GM12878 (cell line): ENCODE measurements at regions not wholly inside any gene's neighbourhood (a gene's known extent, or its start where the extent isn't known, plus 50 kb on each side); places are given as distances from the start of the nearest gene placed in this dataset.
A peak's percentile ranks its signal among the peaks of the same experiment; 100 is the strongest.

Source experiments
- ATAC-seq: fragments of 200-7000 bp; cut with Tn5 transposase; 3 replicates; pipeline ENCODE4 v1.9.1; 2020; ENCODE audit warnings: mild to moderate bottlenecking, moderate library complexity
- BruUV-seq: library from RNA; stranded (reverse); fragments of 400-500 nt; replicated peaks from 2 replicates; lab custom pipeline; 2021; lab: Mats Ljungman, UMichigan
- CTCF ChIA-PET: fragments of 300-600 bp; sonication (Branson Sonifier 250); formaldehyde crosslinking; extraction: SDS; loops from one replicate; lab custom pipeline; 2021; ENCODE audit warnings: inconsistent platforms; lab: Yijun Ruan, JAX
- POLR2A ChIA-PET: fragments of 350-600 bp; formaldehyde crosslinking; extraction: SDS; loops from one replicate; lab custom pipeline; 2021; ENCODE audit warnings: inconsistent platforms; lab: Charles Lee
- RAD21 ChIA-PET: fragments of 300-600 bp; sonication (Branson Sonifier 250); formaldehyde crosslinking; loops from one replicate; lab custom pipeline; 2023; ENCODE audit warnings: antibody characterized with exemption; ENCODE audit not compliant: unreplicated experiment; lab: Charles Lee
- SMC1A ChIA-PET: fragments of 300-600 bp; sonication (Branson Sonifier 250); formaldehyde crosslinking; loops from one replicate; lab custom pipeline; 2023; ENCODE audit not compliant: unreplicated experiment, uncharacterized antibody; lab: Charles Lee
- DNase-seq: peaks from one replicate; pipeline ENCODE4 v3.0.0-alpha.2; 2011; ENCODE audit warnings: low read depth, low spot score
- FAIRE-seq: peaks from 3 replicates; lab custom pipeline; 2011; peaks lifted over from hg19 to GRCh38; lab: Jason Lieb, UNC
- H2AFZ ChIP-seq: 2 replicates; pipeline ENCODE4 v1.6.0; 2011; ENCODE audit warnings: low read depth, low read length, control low read depth; ENCODE audit not compliant: control insufficient read depth
- H3K27ac ChIP-seq: 2 replicates; pipeline ENCODE4 v1.5.1; 2011; ENCODE audit warnings: control low read depth; ENCODE audit not compliant: control insufficient read depth, insufficient read depth
- H3K27me3 ChIP-seq, 2 experiments: replicated peaks in 1 of 2; 2 replicates each; pipeline versions ENCODE4 v1.6.0 to v1.6.1; 2011; ENCODE audit warnings: low read length in 1 of 2; ENCODE audit not compliant: control insufficient read depth in 2 of 2, insufficient read depth in 2 of 2
- H3K36me3 ChIP-seq, 2 experiments: 2 replicates each; pipeline ENCODE4 v1.5.1; 2011; ENCODE audit warnings: low read length in 1 of 2; ENCODE audit not compliant: control insufficient read depth in 2 of 2, insufficient read depth in 2 of 2
- H3K4me1 ChIP-seq: 2 replicates; pipeline ENCODE4 v1.6.1; 2011; ENCODE audit warnings: mild to moderate bottlenecking, low read length, moderate library complexity, mixed read lengths; ENCODE audit not compliant: control insufficient read depth, insufficient read depth
- H3K4me2 ChIP-seq: 2 replicates; pipeline ENCODE4 v1.6.0; 2011; ENCODE audit warnings: control low read depth; ENCODE audit not compliant: control insufficient read depth, insufficient read depth
- H3K4me3 ChIP-seq: fragments of 200-600 bp; sonication (generic); 2 replicates; pipeline ENCODE4 v1.5.1; 2016
- H3K79me2 ChIP-seq: 2 replicates; pipeline ENCODE4 v1.6.0; 2011; ENCODE audit warnings: low read length; ENCODE audit not compliant: control insufficient read depth, insufficient read depth
- H3K9ac ChIP-seq: 2 replicates; pipeline ENCODE4 v1.8.0; 2011; ENCODE audit warnings: low read length, control low read depth, mixed read lengths; ENCODE audit not compliant: control insufficient read depth, insufficient read depth
- H3K9me3 ChIP-seq: replicated peaks from 3 replicates; pipeline ENCODE4 v1.5.1; 2011; ENCODE audit warnings: mild to moderate bottlenecking, low read length; ENCODE audit not compliant: control insufficient read depth, insufficient read depth
- H4K20me1 ChIP-seq: 2 replicates; pipeline ENCODE4 v1.6.0; 2011; ENCODE audit not compliant: control insufficient read depth, insufficient read depth
- CBFB ChIP-seq: IDR thresholded peaks from 2 replicates; pipeline ENCODE4 v1.6.1; 2016; ENCODE audit warnings: antibody characterized with exemption, low read depth
- EGR1 ChIP-seq, 2 experiments: IDR thresholded peaks; 1 replicate in 1 of 2; 2 replicates in 1 of 2; pipeline ENCODE4 v1.6.1; 2011 to 2012; ENCODE audit warnings: low read depth in 2 of 2, low read length in 2 of 2, borderline replicate concordance in 1 of 2, mild to moderate bottlenecking in 1 of 2, moderate library complexity in 1 of 2
- MTA2 ChIP-seq: fragments of 450-650 bp; IDR thresholded peaks from 2 replicates; pipeline ENCODE4 v1.6.1; 2016; ENCODE audit warnings: low read depth, mild to moderate bottlenecking, moderate library complexity
- MYB ChIP-seq: fragments of 150-350 bp; IDR thresholded peaks from 2 replicates; pipeline ENCODE4 v1.6.1; 2014; ENCODE audit warnings: mild to moderate bottlenecking, low read depth, low read length, borderline replicate concordance
- NFYB ChIP-seq: IDR thresholded peaks from 2 replicates; pipeline ENCODE4 v1.6.1; 2011; ENCODE audit warnings: low read depth, mild to moderate bottlenecking, low read length, improper control_type of control experiment, moderate library complexity; ENCODE audit not compliant: insufficient read depth
- POLR2AphosphoS2 ChIP-seq: IDR thresholded peaks from 2 replicates; pipeline ENCODE4 v1.6.1; 2011; ENCODE audit warnings: low read depth, mild to moderate bottlenecking, low read length, improper control_type of control experiment, moderate library complexity
- WGBS: methylation state at CpG from one replicate; pipeline ENCODE4 v1.1.6; 2016; ENCODE audit warnings: low lambda C conversion rate; ENCODE audit not compliant: insufficient replicate concordance, insufficient coverage; ENCODE audit errors: missing lambda C conversion rate; 5-methylcytosine and 5-hydroxymethylcytosine counted together
- in situ Hi-C: fragments of 300-500 bp; cut with MboI; formaldehyde crosslinking; loops from 9 replicates; pipeline ENCODE4 v1.14.3; 2018; ENCODE audit warnings: mixed read lengths
- intact Hi-C: fragments of 100-400 bp; cut with micrococcal nuclease; formaldehyde crosslinking; loops from one replicate; pipeline ENCODE4 v1.14.2; 2022; ENCODE audit not compliant: unreplicated experiment
- TF ChIP-seq, protein P1 (sequence below): IDR thresholded peaks from 2 replicates; pipeline ENCODE4 v1.6.1; 2012; ENCODE audit warnings: low read length, inconsistent platforms

- no TSS peak for BruUV-seq
- RAD21 ChIA-PET, result interaction anchor here (0.8 to 1.5 kb wide), 6 partner anchors 20 to 623 kb away, joined by 3 to 5 read pairs (median 4); no protein-coding TSS in a partner anchor
- no peak overlapping the region for H3K4me3 ChIP-seq
- ATAC-seq (no peak), FAIRE-seq (no peak), DNase-seq (no peak)
- H3K36me3 ChIP-seq, result no peaks in the 10 kb centered on the region
- H4K20me1 ChIP-seq, result no peaks in the 10 kb centered on the region
- no peak overlapping the region for H3K27ac ChIP-seq
- no peak overlapping the region for H3K4me2 ChIP-seq
- intact Hi-C loops, result no loop called here
- H3K9ac ChIP-seq, result no peak overlapping the region
- H3K79me2 ChIP-seq, result no peaks in the 10 kb centered on the region
- 84% methylated on average over 12 of the region's 12 CpGs for WGBS
- H2AFZ ChIP-seq, result no peak overlapping the region
- SMC1A ChIA-PET, result interaction anchor here (0.5 to 1.2 kb wide), 7 partner anchors 9 to 360 kb away, joined by 3 to 8 read pairs (median 3); no protein-coding TSS in a partner anchor
- H3K9me3 ChIP-seq, result no peaks in the 10 kb centered on the region
- TF ChIP-seq CBFB, result no peak
- TF ChIP-seq POLR2AphosphoS2, result no peak
- TF ChIP-seq MYB, result no peak
- TF ChIP-seq, protein P1, sequence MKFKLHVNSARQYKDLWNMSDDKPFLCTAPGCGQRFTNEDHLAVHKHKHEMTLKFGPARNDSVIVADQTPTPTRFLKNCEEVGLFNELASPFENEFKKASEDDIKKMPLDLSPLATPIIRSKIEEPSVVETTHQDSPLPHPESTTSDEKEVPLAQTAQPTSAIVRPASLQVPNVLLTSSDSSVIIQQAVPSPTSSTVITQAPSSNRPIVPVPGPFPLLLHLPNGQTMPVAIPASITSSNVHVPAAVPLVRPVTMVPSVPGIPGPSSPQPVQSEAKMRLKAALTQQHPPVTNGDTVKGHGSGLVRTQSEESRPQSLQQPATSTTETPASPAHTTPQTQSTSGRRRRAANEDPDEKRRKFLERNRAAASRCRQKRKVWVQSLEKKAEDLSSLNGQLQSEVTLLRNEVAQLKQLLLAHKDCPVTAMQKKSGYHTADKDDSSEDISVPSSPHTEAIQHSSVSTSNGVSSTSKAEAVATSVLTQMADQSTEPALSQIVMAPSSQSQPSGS, result no peak
- no peak for TF ChIP-seq MTA2
- no peaks in the 10 kb centered on the region for H3K27me3 ChIP-seq
- in situ Hi-C loops, result no loop called here
- no peaks in the 10 kb centered on the region for H3K4me1 ChIP-seq
- CTCF ChIA-PET, result interaction anchor here (0.7 to 1.2 kb wide), 2 partner anchors 26 to 96 kb away, joined by 3 to 4 read pairs; no protein-coding TSS in a partner anchor
- POLR2A ChIA-PET, result interaction anchor here (0.9 kb wide), 1 partner anchor 92 kb away, joined by 3 read pairs; no protein-coding TSS in a partner anchor
Measured at GRCh38 chr14:71232506-71232905, 325.2 kb downstream of the PCNX1 start.

DNA sequence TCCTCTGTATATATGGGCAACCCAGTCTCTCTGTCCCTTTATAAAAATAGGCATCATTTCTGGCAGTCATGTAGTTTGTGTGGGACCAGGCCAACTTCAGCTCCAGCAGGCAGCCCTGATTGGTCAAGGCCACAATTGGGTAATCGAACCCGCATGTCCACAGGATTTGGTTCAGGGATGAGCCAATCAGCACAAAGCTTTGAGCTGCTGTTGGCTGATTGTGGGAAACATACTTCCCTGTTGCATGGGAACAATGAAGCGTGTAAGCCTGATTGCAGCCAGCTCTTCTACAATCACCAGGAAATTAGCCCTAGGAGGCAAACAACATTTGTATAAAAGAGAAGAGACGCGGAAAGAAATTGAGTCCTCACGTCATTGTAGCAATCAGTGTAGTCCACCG is 328.6 kb downstream of the PCNX1 start:
- BruUV-seq, result no TSS peak
- H3K36me3 ChIP-seq, result no peaks in the 10 kb centered on the region
- no peaks in the 10 kb centered on the region for H3K9me3 ChIP-seq
- no peak for FAIRE-seq
- ChIA-PET POLR2A (interaction anchor here (0.5 kb wide), 1 partner anchor 51 kb away, joined by 3 read pairs; no protein-coding TSS in a partner anchor), CTCF (interaction anchor here (1.1 kb wide), 1 partner anchor 17 kb away, joined by 3 read pairs; no protein-coding TSS in a partner anchor), SMC1A (interaction anchor here (0.7 to 1.3 kb wide), 3 partner anchors 10 to 86 kb away, joined by 3 to 4 read pairs (median 3); no protein-coding TSS in a partner anchor), RAD21 (no interaction called here)
- no peak overlapping the region for H2AFZ ChIP-seq
- no peaks in the 10 kb centered on the region for H3K27me3 ChIP-seq
- no peak for DNase-seq
- ATAC-seq, result no peak
- H3K79me2 ChIP-seq, result no peaks in the 10 kb centered on the region
- 62% methylated on average over 7 of the region's 7 CpGs for WGBS
- intact Hi-C loops, result no loop called here
- H3K4me1 ChIP-seq, result no peaks in the 10 kb centered on the region
- no peak overlapping the region for H3K9ac ChIP-seq
- H4K20me1 ChIP-seq, result no peaks in the 10 kb centered on the region
- H3K27ac ChIP-seq, result no peak overlapping the region
- no peak overlapping the region for H3K4me2 ChIP-seq
- no peak overlapping the region for H3K4me3 ChIP-seq
- in situ Hi-C loops, result no loop called here
- 0 out of 2 replicates have a peak, but pooled peaks have one; percentile 34 for TF ChIP-seq NFYB
- TF ChIP-seq EGR1 (IDR thresholded peaks at IDR 0.05; ENCODE audit: borderline replicate concordance in 1 of 2, low read depth in 2 of 2, low read length in 2 of 2), result no peak
